Small intestine (tissue), 7 donors: ENCODE measurements at regions not wholly inside any gene's neighbourhood (a gene's known extent, or its start where the extent isn't known, plus 50 kb on each side); places are given as distances from the start of the nearest gene placed in this dataset.

Experiments used
- DNase-seq, 2 donors: peaks; one replicate each; pipeline versions ENCODE4 v3.0.0 to v3.0.0-alpha.2; 2013
- FAIRE-seq: peaks from 2 replicates; lab custom pipeline; 2012; peaks lifted over from hg19 to GRCh38; lab: Jason Lieb, UNC
- H3K27ac ChIP-seq, 3 donors: one replicate each; pipeline ENCODE4 v1.5.1; 2013; ENCODE audit warnings: low read length in 2 of 3, mild to moderate bottlenecking in 2 of 3, control low read depth in 1 of 3, inconsistent platforms in 1 of 3, low read depth in 1 of 3, moderate library complexity in 1 of 3
- H3K27me3 ChIP-seq, 3 donors: one replicate each; pipeline ENCODE4 v1.6.1; 2013; ENCODE audit warnings: low read length in 3 of 3, inconsistent platforms in 1 of 3; ENCODE audit not compliant: control insufficient read depth in 3 of 3, insufficient read depth in 3 of 3
- H3K36me3 ChIP-seq, 3 donors: one replicate each; pipeline ENCODE4 v1.6.1; 2013; ENCODE audit warnings: low read length in 3 of 3, inconsistent platforms in 1 of 3, low read depth in 1 of 3, mild to moderate bottlenecking in 1 of 3, moderate library complexity in 1 of 3; ENCODE audit not compliant: control insufficient read depth in 3 of 3, insufficient read depth in 2 of 3
- H3K4me1 ChIP-seq, 3 donors: one replicate each; pipeline ENCODE4 v1.6.1; 2013; ENCODE audit warnings: low read length in 2 of 3, inconsistent platforms in 1 of 3, low read depth in 1 of 3, mild to moderate bottlenecking in 1 of 3, moderate library complexity in 1 of 3; ENCODE audit not compliant: control insufficient read depth in 3 of 3, insufficient read depth in 2 of 3
- H3K4me3 ChIP-seq, 3 donors: one replicate each; pipeline ENCODE4 v1.5.1; 2013; ENCODE audit warnings: low read length in 3 of 3, control low read depth in 1 of 3, inconsistent platforms in 1 of 3, low read depth in 1 of 3, mild to moderate bottlenecking in 1 of 3, moderate library complexity in 1 of 3
- H3K9me3 ChIP-seq, 2 donors: one replicate each; pipeline ENCODE4 v1.6.1; 2013; ENCODE audit warnings: low read depth in 1 of 2, low read length in 1 of 2; ENCODE audit not compliant: control insufficient read depth in 2 of 2, insufficient read depth in 1 of 2
- WGBS, 3 donors: extraction: QIAGEN DNeasy Blood & Tissue Kit; methylation state at CpG; one replicate each; pipeline ENCODE4 v1.1.7; 2013; 5-methylcytosine and 5-hydroxymethylcytosine counted together
- donor health status: healthy with polysubstance abuse.
- donor health status: control.
- donor health status: control.
- donor health status: Bipolar disorder and iron deficiency.
- donor health status: healthy.

GRCh38 chr3:148607491-148607890, 90.2 kb upstream of the AGTR1 start:
- FAIRE-seq = no peak
- Histone ChIP-seq H3K36me3 (no peaks in the 10 kb centered on the region), H3K27me3 (no peaks in the 10 kb centered on the region), H3K9me3 (no peaks in the 10 kb centered on the region), H3K27ac (no peak overlapping the region), H3K4me1 (peaks cover 0 to 9% (median 0%) of the 10 kb centered on the region in 3 donors), H3K4me3 (no peak overlapping the region)
- DNase-seq = no peak
- 73 to 86% (median 84%) methylated on average over 1 of the region's 1 CpG for WGBS, 3 donors

- Histone ChIP-seq H3K4me1 (no peaks in the 10 kb centered on the region), H3K9me3 (no peaks in the 10 kb centered on the region), H3K4me3 (no peak overlapping the region), H3K27ac (no peak overlapping the region), H3K36me3 (no peaks in the 10 kb centered on the region), H3K27me3 (no peaks in the 10 kb centered on the region)
- DNase-seq (no peak), FAIRE-seq (no peak)
- 55 to 61% (median 61%) methylated on average over 1 of the region's 1 CpG for whole genome bisulfite sequencing, 3 donors
Observed at GRCh38 chr3:148612278-148612677, 85.4 kb upstream of the AGTR1 start.

GRCh38 chr3:148615382-148615781, 82.3 kb upstream of the AGTR1 start:
- WGBS, 3 donors = 81 to 91% (median 88%) methylated on average over 3 of the region's 3 CpGs
- FAIRE-seq = no peak
- peaks cover 0 to 4% of the 10 kb centered on the region in 2 donors for H3K9me3 ChIP-seq

GRCh38 chr3:148625095-148625736, 72.5 kb upstream of the AGTR1 start:
- Histone ChIP-seq H3K27me3 (no peaks in the 10 kb centered on the region), H3K36me3 (no peaks in the 10 kb centered on the region), H3K4me3 (no peak overlapping the region), H3K9me3 (peaks cover 0 to 4% of the 10 kb centered on the region in 2 donors), H3K27ac (no peak overlapping the region), H3K4me1 (no peaks in the 10 kb centered on the region)
- FAIRE-seq (no peak), DNase-seq (no peak)
- 46 to 58% (median 47%) methylated on average over 4 of the region's 4 CpGs for WGBS, 3 donors

More at GRCh38 chr3:148615382-148615781, 82.3 kb upstream of the AGTR1 start:
- Histone ChIP-seq H3K4me3 (no peak overlapping the region), H3K27me3 (no peaks in the 10 kb centered on the region), H3K36me3 (no peaks in the 10 kb centered on the region), H3K4me1 (peaks cover 0 to 5% (median 0%) of the 10 kb centered on the region in 3 donors), H3K27ac (no peak overlapping the region)
- no peak for DNase-seq

- FAIRE-seq (no peak), DNase-seq (no peak)
Observed at GRCh38 chr3:148625991-148626390, 71.7 kb upstream of the AGTR1 start.

GRCh38 chr3:148629006-148629405, 68.7 kb upstream of the AGTR1 start:
- Histone ChIP-seq H3K27me3 (no peaks in the 10 kb centered on the region), H3K4me3 (no peak overlapping the region), H3K27ac (no peak overlapping the region), H3K4me1 (no peaks in the 10 kb centered on the region), H3K36me3 (no peaks in the 10 kb centered on the region), H3K9me3 (peaks cover 0 to 7% of the 10 kb centered on the region in 2 donors)
- FAIRE-seq (no peak), DNase-seq (no peak)
- 83 to 88% (median 83%) methylated on average over 1 of the region's 1 CpG for WGBS, 3 donors

More at GRCh38 chr3:148625991-148626390, 71.7 kb upstream of the AGTR1 start:
- Histone ChIP-seq H3K27me3 (no peaks in the 10 kb centered on the region), H3K27ac (no peak overlapping the region), H3K36me3 (no peaks in the 10 kb centered on the region), H3K9me3 (peaks cover 0 to 7% of the 10 kb centered on the region in 2 donors), H3K4me1 (no peaks in the 10 kb centered on the region), H3K4me3 (no peak overlapping the region)
- 63 to 81% (median 69%) methylated on average over 2 of the region's 2 CpGs for WGBS, 3 donors

- Histone ChIP-seq H3K4me1 (no peaks in the 10 kb centered on the region), H3K27ac (no peak overlapping the region), H3K4me3 (no peak overlapping the region), H3K36me3 (no peaks in the 10 kb centered on the region), H3K9me3 (peaks cover 0 to 7% of the 10 kb centered on the region in 2 donors), H3K27me3 (no peaks in the 10 kb centered on the region)
- no peak for DNase-seq
- no peak for FAIRE-seq
- 72 to 78% (median 76%) methylated on average over 6 of the region's 6 CpGs for WGBS, 3 donors
Observed at GRCh38 chr3:148631124-148631903, 66.4 kb upstream of the AGTR1 start.

GRCh38 chr3:148641722-148642121, 56.0 kb upstream of the AGTR1 start:
- FAIRE-seq = no peak
- Histone ChIP-seq H3K9me3 (no peaks in the 10 kb centered on the region), H3K27ac (no peak overlapping the region)

More at GRCh38 chr3:148641722-148642121, 56.0 kb upstream of the AGTR1 start:
- H3K4me3 ChIP-seq = no peak overlapping the region
- 77 to 91% (median 80%) methylated on average over 2 of the region's 2 CpGs for WGBS, 3 donors
- H3K36me3 ChIP-seq = no peaks in the 10 kb centered on the region
- H3K4me1 ChIP-seq = no peaks in the 10 kb centered on the region
- no peak for DNase-seq
- no peaks in the 10 kb centered on the region for H3K27me3 ChIP-seq
